Mesendoderm (in vitro differentiated cells): ENCODE measurements at regions not wholly inside any gene's neighbourhood (a gene's known extent, or its start where the extent isn't known, plus 50 kb on each side); places are given as distances from the start of the nearest gene placed in this dataset.
A peak's percentile ranks its signal among the peaks of the same experiment; 100 is the strongest.

Experiments
- DNase-seq: peaks from one replicate; pipeline ENCODE4 v3.0.0; 2013
- H2AK5ac ChIP-seq: 2 replicates; pipeline ENCODE4 v1.6.1; 2013; ENCODE audit warnings: low read length, inconsistent platforms
- H2BK120ac ChIP-seq: 2 replicates; pipeline ENCODE4 v1.6.1; 2013; ENCODE audit warnings: low read depth, mild to moderate bottlenecking, low read length, moderate library complexity, mixed read lengths
- H2BK15ac ChIP-seq: replicated peaks from 2 replicates; pipeline ENCODE4 v1.6.1; 2013; ENCODE audit warnings: low read depth, mild to moderate bottlenecking, moderate library complexity
- H2BK5ac ChIP-seq: 2 replicates; pipeline ENCODE4 v1.6.1; 2013; ENCODE audit warnings: low read length, inconsistent platforms
- H3K18ac ChIP-seq: 2 replicates; pipeline ENCODE4 v1.6.1; 2013; ENCODE audit warnings: mild to moderate bottlenecking, low read length, mixed read lengths
- H3K23ac ChIP-seq: one replicate; pipeline ENCODE4 v1.6.1; 2013; ENCODE audit warnings: low read length
- H3K27ac ChIP-seq: 2 replicates; pipeline ENCODE4 v1.5.1; 2013; ENCODE audit warnings: low read depth, mild to moderate bottlenecking, inconsistent platforms, low read length, moderate library complexity
- H3K27me3 ChIP-seq: 2 replicates; pipeline ENCODE4 v1.6.1; 2013; ENCODE audit warnings: low read length, control low read depth, mild to moderate bottlenecking, inconsistent platforms; ENCODE audit not compliant: insufficient read depth, poor library complexity
- H3K36me3 ChIP-seq: 2 replicates; pipeline ENCODE4 v1.6.1; 2013; ENCODE audit warnings: low read length, inconsistent platforms; ENCODE audit not compliant: control insufficient read depth, insufficient read depth
- H3K4ac ChIP-seq: one replicate; pipeline ENCODE4 v1.6.1; 2013; ENCODE audit warnings: low read depth, mild to moderate bottlenecking, low read length, moderate library complexity
- H3K4me1 ChIP-seq: 2 replicates; pipeline ENCODE4 v1.6.1; 2013; ENCODE audit warnings: low read depth, low read length, inconsistent platforms; ENCODE audit not compliant: control insufficient read depth
- H3K4me2 ChIP-seq: 2 replicates; pipeline ENCODE4 v1.6.1; 2013; ENCODE audit warnings: low read length
- H3K4me3 ChIP-seq: 2 replicates; pipeline ENCODE4 v1.5.1; 2013; ENCODE audit warnings: mild to moderate bottlenecking, low read length
- H3K56ac ChIP-seq: one replicate; pipeline ENCODE4 v1.6.1; 2013; ENCODE audit warnings: low read length
- H3K79me1 ChIP-seq: 2 replicates; pipeline ENCODE4 v1.6.1; 2013; ENCODE audit warnings: low read length, inconsistent platforms
- H3K79me2 ChIP-seq: 2 replicates; pipeline ENCODE4 v1.6.1; 2013; ENCODE audit warnings: mild to moderate bottlenecking, low read length; ENCODE audit not compliant: control insufficient read depth, insufficient read depth
- H3K9ac ChIP-seq: 2 replicates; pipeline ENCODE4 v1.6.1; 2013; ENCODE audit warnings: low read length, inconsistent platforms
- H4K5ac ChIP-seq: one replicate; pipeline ENCODE4 v1.6.1; 2013; ENCODE audit warnings: low read length
- H4K8ac ChIP-seq: one replicate; pipeline ENCODE4 v1.6.1; 2013; ENCODE audit warnings: low read depth, mild to moderate bottlenecking, control low read depth, low read length, moderate library complexity
- WGBS: extraction: QIAGEN DNeasy Blood & Tissue Kit; methylation state at CpG from one replicate; pipeline ENCODE4 v1.1.7; 2013; ENCODE audit warnings: low lambda C conversion rate, missing lambda C conversion rate; ENCODE audit not compliant: insufficient coverage; ENCODE audit errors: extremely low coverage; 5-methylcytosine and 5-hydroxymethylcytosine counted together

- no peak overlapping the region for H2BK5ac ChIP-seq
- no peaks in the 10 kb centered on the region for H3K4me1 ChIP-seq
- DNase-seq, result no peak
- H3K9ac ChIP-seq, result no peak overlapping the region
- H3K23ac ChIP-seq, result no peak overlapping the region
- no peak overlapping the region for H2AK5ac ChIP-seq
- H3K27ac ChIP-seq, result no peak overlapping the region
- no peak overlapping the region for H2BK15ac ChIP-seq
- H3K4me3 ChIP-seq, result no peak overlapping the region
- no peaks in the 10 kb centered on the region for H3K79me2 ChIP-seq
- H3K79me1 ChIP-seq, result no peaks in the 10 kb centered on the region
- H2BK120ac ChIP-seq, result no peak overlapping the region
- no peak overlapping the region for H4K5ac ChIP-seq
- H3K4me2 ChIP-seq, result no peak overlapping the region
- H3K4ac ChIP-seq, result no peak overlapping the region
- H3K36me3 ChIP-seq, result no peaks in the 10 kb centered on the region
- no peaks in the 10 kb centered on the region for H3K27me3 ChIP-seq
- H4K8ac ChIP-seq, result no peak overlapping the region
- WGBS, result no CpG with 5 or more reads among the region's 1 CpG
- H3K56ac ChIP-seq, result no peak overlapping the region
- H3K18ac ChIP-seq, result no peak overlapping the region
These were observed 62.8 kb downstream of the SYNE3 start for GRCh38 chr14:95453713-95453980.

GRCh38 chr14:95452893-95453712 lies 63.3 kb downstream of the SYNE3 start:
- Histone ChIP-seq H3K23ac (no peak overlapping the region), H3K4me1 (no peaks in the 10 kb centered on the region), H3K4ac (no peak overlapping the region), H4K8ac (no peak overlapping the region), H3K9ac (no peak overlapping the region), H3K4me2 (no peak overlapping the region), H2BK15ac (no peak overlapping the region), H3K79me1 (no peaks in the 10 kb centered on the region), H3K27ac (no peak overlapping the region), H4K5ac (no peak overlapping the region), H3K18ac (no peak overlapping the region), H3K56ac (no peak overlapping the region), H3K36me3 (no peaks in the 10 kb centered on the region), H2AK5ac (no peak overlapping the region), H3K27me3 (no peaks in the 10 kb centered on the region), H2BK5ac (no peak overlapping the region), H2BK120ac (no peak overlapping the region), H3K79me2 (no peaks in the 10 kb centered on the region), H3K4me3 (no peak overlapping the region)
- WGBS, result no CpG with 5 or more reads among the region's 10 CpGs
- no peak for DNase-seq

DNA sequence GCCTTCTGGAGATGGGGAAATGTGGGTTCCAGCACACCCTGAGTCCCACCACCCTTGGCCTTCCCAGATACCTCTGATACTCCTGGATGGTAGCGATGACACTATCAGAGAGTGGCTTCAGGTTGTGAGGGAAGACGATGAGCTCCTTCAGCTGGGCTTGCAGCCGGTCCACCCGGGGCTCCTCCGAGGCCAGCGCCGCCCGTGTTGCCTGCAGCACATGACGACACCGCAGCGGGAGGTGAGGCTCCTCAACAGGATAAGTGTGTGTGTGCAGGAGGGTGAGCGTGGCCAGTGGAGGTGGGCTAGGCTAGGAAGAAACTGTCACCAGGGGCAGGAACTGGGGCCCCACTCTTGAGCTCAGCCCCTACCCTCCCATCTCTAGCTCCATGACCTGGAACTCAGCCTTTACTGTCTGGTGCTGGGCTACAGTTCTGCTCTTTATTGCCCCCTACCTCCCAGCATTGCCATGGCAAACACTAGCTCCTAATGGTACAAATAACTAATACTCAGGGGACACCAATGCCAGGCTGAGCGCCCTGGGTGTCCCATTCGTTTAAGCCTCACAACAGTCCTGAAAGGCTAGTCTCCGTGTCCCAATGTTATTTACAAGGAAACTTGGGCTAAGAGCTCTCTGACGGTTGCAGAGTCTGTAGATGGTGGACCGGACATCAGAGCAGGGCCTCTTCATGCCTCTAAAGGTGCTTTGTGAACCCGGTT lies 64.1 kb downstream of the SYNE3 start:
- Histone ChIP-seq H3K4me3 (no peak overlapping the region), H3K4ac (no peak overlapping the region), H3K4me2 (no peak overlapping the region), H3K9ac (no peak overlapping the region), H3K27me3 (no peaks in the 10 kb centered on the region), H2BK5ac (no peak overlapping the region), H4K8ac (no peak overlapping the region), H3K56ac (no peak overlapping the region), H2BK120ac (no peak overlapping the region), H2BK15ac (no peak overlapping the region), H4K5ac (no peak overlapping the region), H3K18ac (no peak overlapping the region), H3K27ac (no peak overlapping the region), H2AK5ac (no peak overlapping the region), H3K79me2 (no peaks in the 10 kb centered on the region), H3K4me1 (no peaks in the 10 kb centered on the region), H3K23ac (no peak overlapping the region), H3K36me3 (no peaks in the 10 kb centered on the region), H3K79me1 (no peaks in the 10 kb centered on the region)
- WGBS, result no CpG with 5 or more reads among the region's 18 CpGs
- peak; percentile 59 for DNase-seq

DNA sequence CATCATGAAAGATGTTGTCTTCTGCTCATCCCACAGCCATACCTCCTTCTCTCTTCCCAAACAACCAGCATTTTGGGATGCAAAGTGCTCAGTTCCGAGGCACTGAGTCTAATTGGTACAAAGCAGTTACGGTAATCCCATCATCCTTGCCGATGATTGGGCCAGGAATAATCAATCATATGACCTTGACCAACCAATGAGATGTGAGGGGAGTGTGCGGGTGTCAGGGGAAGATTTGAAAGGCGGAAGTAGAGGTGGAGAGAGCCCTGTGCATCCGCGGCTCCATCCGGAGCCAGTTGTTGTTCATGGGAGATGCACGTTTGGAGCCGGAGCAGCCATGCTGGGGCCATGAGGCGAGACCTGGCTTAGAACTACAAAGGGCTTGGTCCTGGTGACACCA lies 67.3 kb downstream of the SYNE3 start:
- no peak for DNase-seq
- Histone ChIP-seq H3K4me1 (no peaks in the 10 kb centered on the region), H2BK120ac (no peak overlapping the region), H3K79me1 (no peaks in the 10 kb centered on the region), H3K27me3 (no peaks in the 10 kb centered on the region), H2BK15ac (no peak overlapping the region), H4K5ac (no peak overlapping the region), H3K23ac (no peak overlapping the region), H3K27ac (no peak overlapping the region), H3K4me2 (no peak overlapping the region), H3K4ac (no peak overlapping the region), H4K8ac (no peak overlapping the region), H3K79me2 (no peaks in the 10 kb centered on the region), H2AK5ac (no peak overlapping the region), H3K18ac (no peak overlapping the region), H3K4me3 (no peak overlapping the region), H2BK5ac (no peak overlapping the region), H3K9ac (no peak overlapping the region), H3K36me3 (no peaks in the 10 kb centered on the region), H3K56ac (no peak overlapping the region)
- WGBS, result no CpG with 5 or more reads among the region's 11 CpGs

DNA sequence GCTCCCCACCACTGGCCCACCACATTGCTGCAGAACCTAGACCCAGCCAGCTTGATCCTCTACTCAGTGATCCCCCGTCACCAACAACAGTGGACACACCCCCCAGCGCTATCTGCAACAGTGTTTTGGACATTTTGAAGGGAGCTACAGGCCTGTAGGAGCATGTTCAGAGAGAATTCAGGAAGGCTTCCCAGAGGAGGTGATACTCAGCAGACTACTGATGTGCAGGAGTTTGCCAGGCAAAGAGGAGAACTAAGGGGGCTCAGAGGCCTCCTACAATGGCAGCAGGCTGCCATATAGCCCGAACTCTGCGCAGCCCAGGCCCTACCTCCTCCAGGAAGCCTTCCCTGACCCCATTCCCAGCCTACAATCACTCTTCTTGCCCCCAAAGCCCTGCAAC lies 70.0 kb downstream of the SYNE3 start:
- no peaks in the 10 kb centered on the region for H3K4me1 ChIP-seq
- H3K4ac ChIP-seq, result no peak overlapping the region
- H2BK5ac ChIP-seq, result no peak overlapping the region
- H4K8ac ChIP-seq, result no peak overlapping the region
- DNase-seq, result no peak
- WGBS, result no CpG with 5 or more reads among the region's 4 CpGs
- no peak overlapping the region for H2BK15ac ChIP-seq
- no peak overlapping the region for H2AK5ac ChIP-seq
- no peaks in the 10 kb centered on the region for H3K36me3 ChIP-seq
- H2BK120ac ChIP-seq, result no peak overlapping the region
- H3K79me1 ChIP-seq, result no peaks in the 10 kb centered on the region
- no peaks in the 10 kb centered on the region for H3K79me2 ChIP-seq
- H3K27ac ChIP-seq, result no peak overlapping the region
- H3K23ac ChIP-seq, result no peak overlapping the region
- H3K4me3 ChIP-seq, result no peak overlapping the region
- H3K56ac ChIP-seq, result no peak overlapping the region
- no peak overlapping the region for H3K9ac ChIP-seq
- no peak overlapping the region for H3K18ac ChIP-seq
- no peak overlapping the region for H3K4me2 ChIP-seq
- H3K27me3 ChIP-seq, result no peaks in the 10 kb centered on the region
- no peak overlapping the region for H4K5ac ChIP-seq
